ENCODE measurements at regions not wholly inside any gene's neighbourhood (a gene's known extent, or its start where the extent isn't known, plus 50 kb on each side); places are given as distances from the start of the nearest gene placed in this dataset.

GRCh38 chr18:68024716-68025115 is 508.2 kb upstream of the DSEL start:
- no peak for TF ChIP-seq CTCF (IDR thresholded peaks at IDR 0.05)
- TF ChIP-seq EP300 (IDR thresholded peaks at IDR 0.05): no peak
- TF ChIP-seq POLR2A (IDR thresholded peaks at IDR 0.05): no peak
- TF ChIP-seq POLR2AphosphoS5 (IDR thresholded peaks at IDR 0.05): no peak

Data from upper lobe of left lung (tissue), 4 donors.